CD4-positive, alpha-beta T cell (primary cell): ENCODE measurements at regions not wholly inside any gene's neighbourhood (a gene's known extent, or its start where the extent isn't known, plus 50 kb on each side); places are given as distances from the start of the nearest gene placed in this dataset.

Source experiments
- ATAC-seq: fragments of 200-7000 bp; cut with Tn5 transposase; one replicate; pipeline ENCODE4 v1.10.0; 2022; ENCODE audit warnings: mild to moderate bottlenecking; ENCODE audit not compliant: poor library complexity
- CTCF ChIA-PET: fragments of 350-600 bp; sonication (Branson Sonifier 250); formaldehyde crosslinking; loops from one replicate; lab custom pipeline; 2021; ENCODE audit warnings: antibody characterized with exemption, inconsistent platforms; lab: Charles Lee
- POLR2A ChIA-PET: fragments of 350-600 bp; sonication (Branson Sonifier 250); formaldehyde crosslinking; loops from one replicate; lab custom pipeline; 2021; ENCODE audit warnings: antibody characterized with exemption, inconsistent platforms; lab: Charles Lee
- DNase-seq, 14 experiments: peaks; one replicate each; pipeline ENCODE4 v3.0.0-alpha.2; 2013 to 2020; ENCODE audit warnings: mixed read lengths in 2 of 14
- H3K27ac ChIP-seq, 2 donors: one replicate each; pipeline versions ENCODE4 v1.5.1 to v1.7.0; 2013; ENCODE audit warnings: low read length in 2 of 2, low read depth in 1 of 2, mild to moderate bottlenecking in 1 of 2
- H3K27me3 ChIP-seq, 2 experiments: 1 replicate in 1 of 2; 2 replicates in 1 of 2; pipeline versions ENCODE4 v1.6.1 to v1.7.0; 2013; ENCODE audit warnings: low read length in 2 of 2, control low read depth in 1 of 2, mild to moderate bottlenecking in 1 of 2, moderate library complexity in 1 of 2; ENCODE audit not compliant: insufficient read depth in 2 of 2, control insufficient read depth in 1 of 2
- H3K36me3 ChIP-seq: one replicate; pipeline ENCODE4 v1.6.1; 2013; ENCODE audit warnings: low read length, control low read depth; ENCODE audit not compliant: insufficient read depth
- H3K4me1 ChIP-seq: one replicate; pipeline ENCODE4 v1.6.1; 2013; ENCODE audit warnings: low read length, control low read depth; ENCODE audit not compliant: insufficient read depth
- H3K4me3 ChIP-seq: one replicate; pipeline ENCODE4 v1.5.1; 2013; ENCODE audit warnings: mild to moderate bottlenecking, low read length, moderate library complexity
- H3K9me3 ChIP-seq, 2 experiments: 1 replicate in 1 of 2; 2 replicates in 1 of 2; pipeline versions ENCODE4 v1.6.1 to v1.7.0; 2013; ENCODE audit warnings: low read length in 2 of 2, mild to moderate bottlenecking in 2 of 2, control low read depth in 1 of 2, moderate library complexity in 1 of 2; ENCODE audit not compliant: control insufficient read depth in 1 of 2, insufficient read depth in 1 of 2
- H3K27ac Mint-ChIP-seq: one replicate; pipeline ENCODE4 v1.8.0; 2020; ENCODE audit warnings: mixed read lengths
- H3K27me3 Mint-ChIP-seq: one replicate; pipeline ENCODE4 v1.8.0; 2021; ENCODE audit warnings: mixed read lengths
- H3K36me3 Mint-ChIP-seq: one replicate; pipeline ENCODE4 v1.8.0; 2021; ENCODE audit warnings: low read depth, mixed read lengths
- H3K4me1 Mint-ChIP-seq: one replicate; pipeline ENCODE4 v1.8.0; 2021; ENCODE audit warnings: low read depth, mixed read lengths
- H3K4me3 Mint-ChIP-seq: one replicate; pipeline ENCODE4 v1.8.0; 2020; ENCODE audit warnings: mild to moderate bottlenecking, mixed read lengths
- H3K9me3 Mint-ChIP-seq: one replicate; pipeline ENCODE4 v1.8.0; 2020; ENCODE audit warnings: mixed read lengths
- CTCF ChIP-seq: fragments of 200-600 bp; IDR thresholded peaks from one replicate; pipeline ENCODE4 v1.8.0; 2022; ENCODE audit warnings: antibody characterized with exemption, mild to moderate bottlenecking
- intact Hi-C, 2 experiments: fragments of 100-400 bp; cut with DNase I in 1 of 2; cut with micrococcal nuclease in 1 of 2; formaldehyde crosslinking; loops; one replicate each; pipeline versions ENCODE4 v1.15.1 to v1.9.0; 2023 to 2025; cut with DNase I, micrococcal nuclease

GRCh38 chr12:102746963-102747362 lies 170.1 kb downstream of the PAH start:
- Histone ChIP-seq H3K27me3 (peaks cover 0 to 3% of the 10 kb centered on the region in 2 experiments), H3K9me3 (no peaks in the 10 kb centered on the region), H3K36me3 (no peaks in the 10 kb centered on the region), H3K4me1 (no peaks in the 10 kb centered on the region), H3K27ac (no peak overlapping the region), H3K4me3 (no peak overlapping the region)
- no peaks in the 10 kb centered on the region for H3K36me3 Mint-ChIP-seq
- CTCF ChIA-PET: interaction anchor here (1.3 kb wide), 1 partner anchor 13 kb away, joined by 3 read pairs; no protein-coding TSS in a partner anchor
- intact Hi-C loops: no loop called here
- H3K4me3 Mint-ChIP-seq: no peak overlapping the region
- H3K27ac Mint-ChIP-seq: no peak overlapping the region
- TF ChIP-seq CTCF: no peak
- no peaks in the 10 kb centered on the region for H3K9me3 Mint-ChIP-seq
- DNase-seq (no peak), ATAC-seq (no peak)
- POLR2A ChIA-PET: no interaction called here
- H3K27me3 Mint-ChIP-seq: no peaks in the 10 kb centered on the region
- H3K4me1 Mint-ChIP-seq: no peaks in the 10 kb centered on the region

DNA sequence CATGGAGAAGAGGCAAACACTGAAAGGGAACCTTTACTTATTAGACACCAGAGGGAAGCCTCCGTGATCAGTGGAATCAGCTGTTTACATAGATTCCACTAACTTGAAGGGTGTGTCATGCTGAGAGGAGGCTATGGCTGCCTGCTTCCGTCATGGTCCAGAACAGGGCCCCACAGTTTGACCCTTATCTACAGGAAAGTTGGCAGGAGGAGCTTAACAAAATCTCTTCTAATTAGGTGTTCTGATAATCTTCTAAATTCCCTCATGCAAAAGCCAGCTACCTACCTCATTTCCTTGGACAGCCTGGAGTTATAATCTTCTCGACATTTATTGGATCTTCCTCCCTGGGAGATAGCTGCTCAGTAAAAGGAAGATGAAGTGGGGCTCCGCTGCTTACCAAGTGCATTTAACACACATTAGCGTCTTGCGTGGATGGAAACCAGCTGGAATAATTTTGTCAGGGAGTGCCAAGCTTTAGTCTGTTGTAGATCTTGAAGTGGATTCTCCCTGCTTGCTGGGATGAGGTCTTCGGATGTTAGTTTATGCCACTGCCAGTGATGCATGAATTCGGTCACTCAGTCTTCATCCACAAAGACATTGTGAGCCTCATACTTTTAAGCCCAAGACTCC lies 171.0 kb downstream of the PAH start:
- TF ChIP-seq CTCF: no peak
- Histone ChIP-seq H3K4me3 (no peak overlapping the region), H3K4me1 (no peaks in the 10 kb centered on the region), H3K27ac (no peak overlapping the region), H3K27me3 (peaks cover 0 to 3% of the 10 kb centered on the region in 2 experiments), H3K9me3 (no peaks in the 10 kb centered on the region), H3K36me3 (no peaks in the 10 kb centered on the region)
- Mint-ChIP-seq H3K36me3 (no peaks in the 10 kb centered on the region), H3K9me3 (no peaks in the 10 kb centered on the region), H3K4me3 (no peak overlapping the region), H3K27me3 (no peaks in the 10 kb centered on the region), H3K27ac (no peak overlapping the region), H3K4me1 (no peaks in the 10 kb centered on the region)
- intact Hi-C loops: no loop called here
- ChIA-PET POLR2A (no interaction called here), CTCF (interaction anchor here (1.3 kb wide), 1 partner anchor 14 kb away, joined by 3 read pairs; no protein-coding TSS in a partner anchor)
- ATAC-seq (no peak), DNase-seq (no peak)

DNA sequence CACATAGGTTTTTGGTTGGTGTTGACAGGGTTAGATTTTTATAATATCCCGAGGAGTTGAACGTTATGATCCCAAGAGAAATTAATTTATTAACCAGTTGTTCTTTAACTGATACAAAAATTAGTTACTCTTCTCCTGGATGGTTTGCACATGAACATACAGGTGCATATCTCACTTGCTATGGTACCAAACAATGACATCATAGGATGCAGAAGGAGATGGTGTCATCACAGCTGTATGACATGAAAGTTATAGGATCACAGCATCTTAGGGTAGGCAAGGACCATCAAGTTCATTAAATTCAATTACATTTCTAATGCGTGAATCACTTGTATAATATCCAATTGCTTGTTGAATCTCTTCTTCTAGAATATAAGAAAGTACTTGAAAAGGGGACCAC lies 175.8 kb downstream of the PAH start:
- CTCF ChIA-PET: no interaction called here
- peaks cover 3% of the 10 kb centered on the region for H3K9me3 Mint-ChIP-seq
- intact Hi-C loops: no loop called here

More for the DNA sequence above, 175.8 kb downstream of the PAH start:
- Histone ChIP-seq H3K36me3 (no peaks in the 10 kb centered on the region), H3K4me3 (no peak overlapping the region), H3K27me3 (peaks cover 0 to 3% of the 10 kb centered on the region in 2 experiments), H3K9me3 (peaks cover 0 to 8% of the 10 kb centered on the region in 2 experiments), H3K4me1 (no peaks in the 10 kb centered on the region), H3K27ac (no peak overlapping the region)
- ATAC-seq: no peak
- TF ChIP-seq CTCF: no peak
- Mint-ChIP-seq H3K4me3 (no peak overlapping the region), H3K27me3 (no peaks in the 10 kb centered on the region), H3K36me3 (no peaks in the 10 kb centered on the region), H3K27ac (no peak overlapping the region), H3K4me1 (no peaks in the 10 kb centered on the region)
- DNase-seq: no peak
- POLR2A ChIA-PET: no interaction called here
